Endothelial cell of umbilical vein (primary cell): ENCODE measurements at regions not wholly inside any gene's neighbourhood (a gene's known extent, or its start where the extent isn't known, plus 50 kb on each side); places are given as distances from the start of the nearest gene placed in this dataset.

Experiments
- EZH2 ChIP-seq: IDR thresholded peaks from 2 replicates; pipeline ENCODE4 v1.6.1; 2012; ENCODE audit warnings: borderline replicate concordance, low read depth, mild to moderate bottlenecking, moderate library complexity, low read length, inconsistent platforms; ENCODE audit not compliant: severe bottlenecking
- MYC ChIP-seq: IDR thresholded peaks from one replicate; pipeline ENCODE4 v1.6.1; 2011; ENCODE audit warnings: mild to moderate bottlenecking, low read depth, low read length
- POLR2A ChIP-seq: IDR thresholded peaks from 2 replicates; pipeline ENCODE4 v1.6.1; 2012; ENCODE audit warnings: low read depth, mild to moderate bottlenecking, control low read depth, low read length
- POLR2AphosphoS5 ChIP-seq: IDR thresholded peaks from 2 replicates; pipeline ENCODE4 v1.6.1; 2012; ENCODE audit warnings: low read depth, mild to moderate bottlenecking, control low read depth, low read length, moderate library complexity; ENCODE audit not compliant: insufficient read depth
- TF ChIP-seq, protein P1 (sequence below), 2 donors: IDR thresholded peaks; 1 replicate in 1 of 2; 2 replicates in 1 of 2; pipeline ENCODE4 v1.5.1; 2011; ENCODE audit warnings: low read length in 2 of 2, mild to moderate bottlenecking in 2 of 2, moderate library complexity in 2 of 2, control low read depth in 1 of 2, inconsistent platforms in 1 of 2, low read depth in 1 of 2; ENCODE audit not compliant: insufficient read depth in 1 of 2; ENCODE audit errors: extremely low read depth in 1 of 2
- TF ChIP-seq, protein P2 (sequence below): IDR thresholded peaks from 2 replicates; pipeline ENCODE4 v1.6.1; 2011; ENCODE audit not compliant: insufficient read depth, insufficient read length

DNA sequence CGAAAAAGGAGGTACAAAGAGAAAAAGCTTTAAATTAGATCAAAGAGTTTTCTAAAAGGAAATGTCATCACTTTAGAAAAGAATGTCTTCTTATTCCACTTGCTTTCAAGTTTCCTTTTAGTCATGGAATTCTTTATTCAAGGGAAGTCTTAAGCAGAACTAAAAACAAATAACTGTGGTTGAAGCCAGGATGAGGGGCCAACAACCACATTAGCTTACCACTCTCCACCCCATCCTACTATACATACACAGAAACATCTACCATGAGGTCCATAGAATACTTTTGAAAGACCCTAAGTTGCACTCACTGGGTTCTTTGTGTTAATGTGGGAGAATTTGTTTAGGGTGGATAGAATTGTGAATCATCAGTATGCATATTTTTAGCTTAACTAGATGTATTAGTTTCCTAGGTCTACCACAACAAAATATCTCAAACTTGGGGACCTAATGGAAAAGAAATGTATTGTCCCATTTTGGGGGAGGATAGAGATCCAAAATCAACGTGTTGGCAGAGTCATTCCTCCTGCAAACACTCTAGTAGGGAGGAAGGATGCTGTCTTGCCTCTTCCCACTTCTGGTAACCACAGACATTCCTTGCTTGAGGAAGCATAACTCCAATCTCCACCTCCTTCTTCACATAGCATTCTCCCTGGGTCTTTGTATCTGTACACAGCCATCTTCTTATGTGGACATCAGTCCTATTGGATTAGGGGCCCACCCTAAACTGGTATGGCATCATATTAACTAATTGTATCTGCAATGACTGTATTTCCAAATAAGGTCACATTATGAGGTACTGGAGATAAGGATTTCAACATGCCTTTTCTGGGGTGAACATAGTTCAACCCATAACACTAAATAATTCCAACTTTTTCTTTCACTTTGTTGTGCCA, 239.4 kb downstream of the LURAP1L start:
- TF ChIP-seq, protein P1, sequence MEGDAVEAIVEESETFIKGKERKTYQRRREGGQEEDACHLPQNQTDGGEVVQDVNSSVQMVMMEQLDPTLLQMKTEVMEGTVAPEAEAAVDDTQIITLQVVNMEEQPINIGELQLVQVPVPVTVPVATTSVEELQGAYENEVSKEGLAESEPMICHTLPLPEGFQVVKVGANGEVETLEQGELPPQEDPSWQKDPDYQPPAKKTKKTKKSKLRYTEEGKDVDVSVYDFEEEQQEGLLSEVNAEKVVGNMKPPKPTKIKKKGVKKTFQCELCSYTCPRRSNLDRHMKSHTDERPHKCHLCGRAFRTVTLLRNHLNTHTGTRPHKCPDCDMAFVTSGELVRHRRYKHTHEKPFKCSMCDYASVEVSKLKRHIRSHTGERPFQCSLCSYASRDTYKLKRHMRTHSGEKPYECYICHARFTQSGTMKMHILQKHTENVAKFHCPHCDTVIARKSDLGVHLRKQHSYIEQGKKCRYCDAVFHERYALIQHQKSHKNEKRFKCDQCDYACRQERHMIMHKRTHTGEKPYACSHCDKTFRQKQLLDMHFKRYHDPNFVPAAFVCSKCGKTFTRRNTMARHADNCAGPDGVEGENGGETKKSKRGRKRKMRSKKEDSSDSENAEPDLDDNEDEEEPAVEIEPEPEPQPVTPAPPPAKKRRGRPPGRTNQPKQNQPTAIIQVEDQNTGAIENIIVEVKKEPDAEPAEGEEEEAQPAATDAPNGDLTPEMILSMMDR (IDR thresholded peaks at IDR 0.05; ENCODE audit: extremely low read depth in 1 of 2, insufficient read depth in 1 of 2, low read depth in 1 of 2, low read length in 2 of 2): no peak
- no peak for TF ChIP-seq MYC
- no peak for TF ChIP-seq EZH2
- TF ChIP-seq POLR2AphosphoS5: no peak
- TF ChIP-seq, protein P2, sequence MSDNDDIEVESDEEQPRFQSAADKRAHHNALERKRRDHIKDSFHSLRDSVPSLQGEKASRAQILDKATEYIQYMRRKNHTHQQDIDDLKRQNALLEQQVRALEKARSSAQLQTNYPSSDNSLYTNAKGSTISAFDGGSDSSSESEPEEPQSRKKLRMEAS: no peak
- no peak for TF ChIP-seq POLR2A
